Right cardiac atrium (tissue), 5 donors: ENCODE measurements at regions not wholly inside any gene's neighbourhood (a gene's known extent, or its start where the extent isn't known, plus 50 kb on each side); places are given as distances from the start of the nearest gene placed in this dataset.

Experiments
- ATAC-seq, 2 donors: fragments of 200-7000 bp; cut with Tn5 transposase; one replicate each; pipeline versions ENCODE4 v1.8.0 to v1.9.1; 2020; ENCODE audit warnings: moderate library complexity in 2 of 2, mild to moderate bottlenecking in 1 of 2
- DNase-seq, 3 donors: peaks; one replicate each; pipeline ENCODE4 v3.0.0-alpha.2; 2020
- H3K27ac ChIP-seq: one replicate; pipeline ENCODE4 v1.5.1; 2013; ENCODE audit warnings: mild to moderate bottlenecking, low read length, control low read depth, moderate library complexity
- H3K27me3 ChIP-seq: one replicate; pipeline ENCODE4 v1.6.1; 2013; ENCODE audit not compliant: control insufficient read depth, insufficient read depth
- H3K4me1 ChIP-seq: one replicate; pipeline ENCODE4 v1.6.1; 2013; ENCODE audit warnings: low read length; ENCODE audit not compliant: control insufficient read depth, insufficient read depth
- H3K4me3 ChIP-seq: one replicate; pipeline ENCODE4 v1.5.1; 2013; ENCODE audit warnings: low read length, control low read depth
- H3K9me3 ChIP-seq: one replicate; pipeline ENCODE4 v1.6.1; 2013; ENCODE audit warnings: low read length; ENCODE audit not compliant: control insufficient read depth
- WGBS: extraction: QIAGEN DNeasy Blood & Tissue Kit; methylation state at CpG from one replicate; pipeline ENCODE4 v1.1.7; 2013; 5-methylcytosine and 5-hydroxymethylcytosine counted together
- intact Hi-C, 4 donors: fragments of 100-400 bp; cut with DNase I; formaldehyde crosslinking; loops; one replicate each; pipeline versions ENCODE4 v1.11.0 to v1.14.0; 2022 to 2023
- donor health status: healthy with polysubstance abuse.
- donor health status: DM: no; HTN: yes; CAD: no.
- donor health status: DM: no; HTN: no; CAD: no.
- donor health status: DM: no; HTN: yes; CAD: no; lungs with severe emphysema.
- donor health status: DM: yes; HTN: yes; CAD: no.

GRCh38 chr4:17323554-17324385 lies 188.1 kb downstream of the QDPR start:
- 38% methylated on average over 10 of the region's 10 CpGs for WGBS
- Histone ChIP-seq H3K4me1 (peaks cover 2% of the 10 kb centered on the region), H3K27me3 (no peaks in the 10 kb centered on the region), H3K27ac (no peak overlapping the region), H3K4me3 (no peak overlapping the region), H3K9me3 (no peaks in the 10 kb centered on the region)
- no peak for DNase-seq
- peak; percentile 70 to 80 for ATAC-seq
- intact Hi-C loops: loop anchor here (5.0 to 10.0 kb wide), 4 partner anchors 406 to 1031 kb away; no protein-coding TSS in a partner anchor

GRCh38 chr4:17322514-17322913 lies 189.4 kb downstream of the QDPR start:
- intact Hi-C loops: loop anchor here (5.0 to 10.0 kb wide), 4 partner anchors 405 to 1030 kb away; no protein-coding TSS in a partner anchor
- H3K4me3 ChIP-seq: no peak overlapping the region
- DNase-seq (no peak), ATAC-seq (no peak)
- H3K27ac ChIP-seq: no peak overlapping the region
- H3K27me3 ChIP-seq: no peaks in the 10 kb centered on the region
- H3K9me3 ChIP-seq: no peaks in the 10 kb centered on the region
- H3K4me1 ChIP-seq: peaks cover 2% of the 10 kb centered on the region

- intact Hi-C loops: loop anchor here (5.0 to 10.0 kb wide), 4 partner anchors 403 to 1028 kb away; no protein-coding TSS in a partner anchor
- H3K9me3 ChIP-seq: no peaks in the 10 kb centered on the region
- peaks cover 2% of the 10 kb centered on the region for H3K4me1 ChIP-seq
- no peak overlapping the region for H3K4me3 ChIP-seq
- DNase-seq: no peak
- H3K27me3 ChIP-seq: no peaks in the 10 kb centered on the region
- ATAC-seq: no peak
- WGBS: 86% methylated on average over 6 of the region's 6 CpGs
- no peak overlapping the region for H3K27ac ChIP-seq
Observed at GRCh38 chr4:17320046-17320445, 191.8 kb downstream of the QDPR start.

GRCh38 chr4:17317526-17317925 lies 194.4 kb downstream of the QDPR start:
- Histone ChIP-seq H3K4me3 (no peak overlapping the region), H3K4me1 (no peaks in the 10 kb centered on the region), H3K27ac (no peak overlapping the region), H3K27me3 (no peaks in the 10 kb centered on the region), H3K9me3 (no peaks in the 10 kb centered on the region)
- DNase-seq (no peak), ATAC-seq (no peak)
- 64% methylated on average over 5 of the region's 5 CpGs for WGBS
- intact Hi-C loops: no loop called here

GRCh38 chr4:17316566-17316965 lies 195.3 kb downstream of the QDPR start:
- 96% methylated on average over 1 of the region's 1 CpG for WGBS
- no peak overlapping the region for H3K27ac ChIP-seq
- intact Hi-C loops: no loop called here
- DNase-seq (no peak), ATAC-seq (no peak)
- H3K9me3 ChIP-seq: no peaks in the 10 kb centered on the region
- H3K4me1 ChIP-seq: no peaks in the 10 kb centered on the region
- no peaks in the 10 kb centered on the region for H3K27me3 ChIP-seq
- no peak overlapping the region for H3K4me3 ChIP-seq

GRCh38 chr4:17315459-17315858 lies 196.4 kb downstream of the QDPR start:
- ATAC-seq (no peak), DNase-seq (no peak)
- H3K4me1 ChIP-seq: no peaks in the 10 kb centered on the region
- H3K27ac ChIP-seq: no peak overlapping the region
- H3K27me3 ChIP-seq: no peaks in the 10 kb centered on the region
- no peak overlapping the region for H3K4me3 ChIP-seq
- intact Hi-C loops: no loop called here
- no peaks in the 10 kb centered on the region for H3K9me3 ChIP-seq

- H3K4me3 ChIP-seq: no peak overlapping the region
- intact Hi-C loops: no loop called here
- no peaks in the 10 kb centered on the region for H3K27me3 ChIP-seq
- DNase-seq (peak in 1 of 3 donors; percentile 35), ATAC-seq (no peak)
- no peaks in the 10 kb centered on the region for H3K9me3 ChIP-seq
- no peak overlapping the region for H3K27ac ChIP-seq
- H3K4me1 ChIP-seq: no peaks in the 10 kb centered on the region
- 58% methylated on average over 2 of the region's 2 CpGs for WGBS
Observed at GRCh38 chr4:17313194-17313593, 198.7 kb downstream of the QDPR start.

- Histone ChIP-seq H3K4me3 (no peak overlapping the region), H3K9me3 (no peaks in the 10 kb centered on the region), H3K4me1 (no peaks in the 10 kb centered on the region), H3K27ac (no peak overlapping the region), H3K27me3 (no peaks in the 10 kb centered on the region)
- ATAC-seq: no peak
- intact Hi-C loops: no loop called here
- WGBS: 77% methylated on average over 1 of the region's 1 CpG
- no peak for DNase-seq
Observed at GRCh38 chr4:17310269-17310652, 201.6 kb downstream of the QDPR start.

GRCh38 chr4:17309567-17310268 lies 202.2 kb downstream of the QDPR start:
- H3K4me3 ChIP-seq: no peak overlapping the region
- no peak for ATAC-seq
- H3K9me3 ChIP-seq: no peaks in the 10 kb centered on the region
- H3K27ac ChIP-seq: no peak overlapping the region
- WGBS: 82% methylated on average over 1 of the region's 1 CpG
- H3K27me3 ChIP-seq: no peaks in the 10 kb centered on the region
- no peak for DNase-seq
- intact Hi-C loops: no loop called here
- no peaks in the 10 kb centered on the region for H3K4me1 ChIP-seq

GRCh38 chr4:17301869-17302268 lies 210.0 kb downstream of the QDPR start:
- H3K27me3 ChIP-seq: no peaks in the 10 kb centered on the region
- H3K4me1 ChIP-seq: no peaks in the 10 kb centered on the region
- H3K27ac ChIP-seq: no peak overlapping the region
- 34% methylated on average over 3 of the region's 3 CpGs for WGBS
- ATAC-seq: peak in 1 of 2 donors; percentile 40
- no peak for DNase-seq
- intact Hi-C loops: no loop called here
- no peaks in the 10 kb centered on the region for H3K9me3 ChIP-seq
- no peak overlapping the region for H3K4me3 ChIP-seq

- intact Hi-C loops: no loop called here
- Histone ChIP-seq H3K9me3 (no peaks in the 10 kb centered on the region), H3K27me3 (no peaks in the 10 kb centered on the region), H3K27ac (no peak overlapping the region), H3K4me3 (no peak overlapping the region), H3K4me1 (peaks cover 3% of the 10 kb centered on the region)
- DNase-seq (no peak), ATAC-seq (peak in 1 of 2 donors; percentile 47)
- WGBS: 28% methylated on average over 1 of the region's 1 CpG
Observed at GRCh38 chr4:17301266-17301665, 210.6 kb downstream of the QDPR start.
